NCI-H82 (cell line): ENCODE measurements at regions not wholly inside any gene's neighbourhood (a gene's known extent, or its start where the extent isn't known, plus 50 kb on each side); places are given as distances from the start of the nearest gene placed in this dataset.
A peak's percentile ranks its signal among the peaks of the same experiment; 100 is the strongest.

ENCODE experiments used
- DNase-seq: peaks from one replicate; lab custom pipeline; 2025; lab: John Stamatoyannopoulos, UW

GRCh38 chr1:157893686-157894085, 52.1 kb upstream of the CD5L start:
- DNase-seq: no peak

- DNase-seq: no peak
Measured at GRCh38 chr1:157894613-157895165, 53.1 kb upstream of the CD5L start.

GRCh38 chr1:157910270-157910669, 68.7 kb upstream of the CD5L start:
- DNase-seq: no peak

- no peak for DNase-seq
Measured at GRCh38 chr1:157915859-157916258, 74.3 kb upstream of the CD5L start.

- DNase-seq: no peak
Measured at GRCh38 chr1:157916887-157917570, 75.4 kb upstream of the CD5L start.

- DNase-seq: no peak
Measured at GRCh38 chr1:157920748-157921147, 72.7 kb upstream of the KIRREL1 start.

- peak; percentile 16 for DNase-seq
Measured at GRCh38 chr1:157925419-157926166, 67.9 kb upstream of the KIRREL1 start.

- DNase-seq: no peak
Measured at GRCh38 chr1:157932069-157932468, 61.4 kb upstream of the KIRREL1 start.

DNA sequence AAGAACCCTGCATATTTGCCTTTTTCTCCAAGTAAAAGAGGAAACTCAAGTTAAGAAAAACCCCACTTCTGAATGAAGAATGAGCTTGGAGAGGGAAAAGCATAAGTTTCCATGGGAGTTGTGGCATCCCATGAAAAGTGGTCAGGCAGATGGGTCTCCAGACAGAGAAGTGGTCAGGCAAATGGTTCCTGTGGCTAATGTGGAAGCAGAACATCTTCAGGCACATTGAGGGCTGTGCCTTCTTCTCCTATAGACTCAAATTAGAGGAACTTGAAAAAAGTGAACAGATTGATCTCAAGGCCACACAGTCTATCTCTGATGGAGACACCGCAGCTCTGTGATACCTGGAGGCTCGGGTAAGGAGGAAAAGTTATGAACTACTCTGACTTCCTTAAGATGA, 55.7 kb upstream of the KIRREL1 start:
- DNase-seq: no peak

DNA sequence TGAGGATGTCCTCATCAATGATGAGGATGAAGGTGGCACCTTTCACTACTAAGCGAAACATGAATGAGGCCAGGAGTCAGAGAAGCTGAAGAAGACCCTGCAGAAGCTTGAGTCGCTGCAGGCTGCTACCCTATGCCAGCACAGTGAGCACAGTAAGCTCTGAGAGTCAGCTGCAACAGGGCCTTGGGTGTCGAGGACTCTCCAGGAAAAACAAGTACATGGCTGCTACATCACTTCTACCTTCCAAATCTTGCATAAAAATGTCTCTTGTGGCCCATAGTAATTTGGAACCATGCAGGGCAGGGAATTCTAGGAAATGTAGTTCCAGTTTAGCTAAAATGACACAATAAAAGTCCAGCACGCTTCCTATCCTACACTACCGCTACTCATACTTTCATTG, 51.5 kb upstream of the KIRREL1 start:
- DNase-seq: no peak
